Activated CD4-positive, alpha-beta T cell treated with anti-CD3 and anti-CD28 coated beads, Interleukin-2, amount 50 U/mL, for 4 hours (primary cell): ENCODE measurements at regions not wholly inside any gene's neighbourhood (a gene's known extent, or its start where the extent isn't known, plus 50 kb on each side); places are given as distances from the start of the nearest gene placed in this dataset.

ENCODE experiments used
- DNase-seq, 2 experiments: peaks; one replicate each; pipeline ENCODE4 v3.0.0-alpha.2; 2020

DNA sequence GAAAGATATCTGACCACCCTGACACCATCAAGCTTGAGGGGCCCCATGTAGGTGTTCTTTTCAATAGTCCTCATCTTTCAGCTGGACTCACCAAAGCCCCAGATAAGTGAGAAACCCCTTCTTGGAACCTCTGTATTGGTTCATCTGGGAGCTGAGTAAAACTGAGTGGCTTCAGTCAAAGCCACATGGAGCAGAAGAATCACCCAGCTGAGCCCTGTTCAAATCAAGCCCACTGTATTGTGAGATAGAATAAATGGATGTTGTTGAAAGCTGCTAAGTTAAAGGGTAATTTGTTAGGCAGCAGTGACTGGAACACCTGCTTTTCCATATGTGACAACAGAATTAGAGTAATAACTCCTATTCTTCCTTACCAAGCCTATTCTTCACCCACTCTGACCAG, 64.8 kb upstream of the SDK1 start:
- no peak for DNase-seq

DNA sequence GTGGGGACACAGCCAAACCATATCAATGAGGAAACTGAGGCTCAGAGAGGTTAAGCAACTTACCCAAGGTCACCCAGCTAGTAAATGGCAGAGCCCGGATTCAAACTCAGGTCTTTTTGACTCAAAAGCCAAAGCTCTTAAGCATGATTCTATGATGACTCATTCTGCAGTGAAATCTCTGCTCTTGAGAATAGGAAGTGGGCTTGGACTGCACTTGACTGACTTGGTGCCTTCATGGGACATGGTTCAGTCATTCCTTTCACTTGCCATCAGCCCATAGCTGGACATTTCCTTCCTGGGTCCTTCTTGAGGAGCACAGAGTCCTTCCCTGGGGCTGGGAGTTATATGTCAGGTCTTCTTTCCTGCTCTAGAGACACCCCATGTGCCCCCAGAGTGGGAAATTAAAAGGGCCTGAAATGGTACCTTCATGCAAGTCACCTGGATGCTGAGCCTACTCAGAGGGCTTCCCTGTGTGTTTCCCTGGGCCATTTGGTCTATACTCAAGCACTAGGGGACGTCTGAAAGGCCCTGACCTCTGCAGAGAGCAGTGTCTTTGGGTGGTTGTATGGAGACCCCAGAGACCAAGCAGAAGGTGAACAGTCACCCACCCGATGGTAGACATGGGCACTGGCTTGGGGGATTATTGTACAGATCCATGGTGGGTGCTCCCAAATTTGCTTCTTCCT, 62.4 kb upstream of the SDK1 start:
- no peak for DNase-seq

DNA sequence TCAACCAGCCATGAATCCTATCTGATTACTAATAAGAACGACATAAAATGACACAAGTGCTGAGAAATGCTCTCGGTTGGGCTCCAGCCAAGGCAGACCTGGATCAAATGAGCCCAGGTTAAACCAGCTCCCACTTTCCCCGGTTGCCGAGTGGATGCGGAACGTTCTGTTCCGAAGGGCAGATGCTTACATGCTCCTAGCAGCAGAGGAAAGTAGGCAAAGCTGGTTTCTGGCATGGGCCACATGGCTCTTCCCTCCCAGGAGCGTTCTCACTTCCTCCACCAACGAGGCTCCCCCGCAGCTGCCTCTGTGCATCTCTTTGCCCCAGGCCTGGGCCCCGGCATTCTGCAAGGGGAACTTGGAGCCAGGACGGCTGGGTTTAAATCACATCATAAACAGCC, 61.8 kb upstream of the SDK1 start:
- DNase-seq: no peak

DNA sequence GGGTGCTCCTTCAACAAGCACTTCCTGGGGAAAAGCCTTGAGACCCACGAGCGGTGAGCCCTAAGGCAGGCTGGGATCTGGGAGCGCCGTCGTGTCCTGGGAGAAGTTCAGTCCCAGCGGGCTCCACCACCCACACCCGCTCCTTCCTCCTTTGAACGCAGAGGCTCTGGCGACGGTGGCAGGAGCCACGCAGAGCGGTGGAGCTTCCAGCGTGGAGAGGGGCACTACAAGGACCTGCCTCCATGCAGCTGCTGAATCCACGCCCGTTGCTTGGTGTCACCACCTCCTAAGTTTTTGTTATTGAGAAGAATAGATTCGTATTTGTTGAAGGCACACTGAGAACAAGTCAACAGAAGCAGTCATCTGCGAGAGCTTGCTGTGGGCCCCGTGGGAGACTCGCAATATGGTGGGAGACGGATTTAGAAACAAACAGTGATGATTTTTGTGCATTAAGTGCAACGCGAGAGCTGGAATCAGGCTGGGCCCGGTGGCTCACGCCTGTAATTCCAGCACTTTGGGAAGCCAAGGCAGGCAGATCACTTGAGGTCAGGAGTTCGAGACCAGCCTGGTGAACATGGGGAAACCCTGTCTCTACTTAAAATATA, 60.1 kb upstream of the SDK1 start:
- DNase-seq: no peak

DNA sequence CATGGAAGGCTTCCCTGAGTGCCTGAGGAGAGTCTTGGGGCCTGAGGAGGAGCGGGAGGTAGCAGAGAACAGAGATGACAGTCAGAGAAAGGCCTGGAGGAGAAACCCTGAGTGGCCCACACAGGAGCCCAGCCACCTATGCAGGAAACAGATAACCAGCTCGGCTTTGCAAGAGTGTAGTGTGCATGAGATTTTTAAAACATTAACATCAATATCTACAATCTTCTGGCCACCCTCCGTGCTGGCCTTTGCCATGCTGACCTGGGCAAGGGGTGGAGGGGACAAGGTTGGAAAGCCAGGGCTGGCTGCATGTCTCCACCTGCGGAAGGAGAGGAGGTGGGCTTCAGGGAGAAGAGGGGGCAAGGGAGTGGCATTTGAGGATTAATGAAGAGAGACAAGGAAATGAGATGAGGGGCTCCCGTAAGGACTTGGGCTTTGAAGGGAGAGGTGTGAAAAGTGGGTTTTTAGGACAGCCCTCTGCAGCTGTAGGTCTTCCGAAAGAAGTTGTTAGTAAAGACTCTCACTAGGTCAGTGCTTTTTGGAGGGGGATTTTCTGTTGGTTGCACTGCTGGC, 59.3 kb upstream of the SDK1 start:
- DNase-seq: no peak

DNA sequence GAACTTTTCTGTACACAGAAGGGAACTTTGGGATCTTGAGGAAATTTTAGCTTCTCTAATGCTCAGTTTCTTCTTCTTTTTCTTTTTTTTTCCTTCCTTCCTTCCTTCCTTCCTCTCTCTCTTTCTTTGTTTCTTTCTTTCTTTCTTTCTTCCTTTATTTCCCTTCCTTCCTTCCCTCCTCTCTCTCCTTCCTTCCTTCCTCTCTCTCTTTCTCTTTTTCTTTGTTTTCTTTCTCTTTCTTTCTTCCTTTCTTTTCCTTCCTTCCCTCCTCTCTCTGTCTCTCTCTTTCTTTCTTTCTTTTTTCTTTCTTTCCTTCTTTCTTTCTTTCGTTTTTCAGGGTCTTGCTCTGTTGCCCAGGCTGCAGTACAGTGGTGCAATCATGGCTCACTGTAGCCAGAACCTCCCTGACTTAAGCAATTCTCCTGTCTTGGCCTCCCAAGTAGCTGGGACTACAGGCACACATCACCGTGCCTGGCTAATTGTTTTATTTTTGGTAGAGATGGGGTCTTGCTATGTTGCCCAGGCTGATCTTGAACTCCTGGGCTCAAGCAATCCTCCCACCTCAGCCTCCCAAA, 58.6 kb upstream of the SDK1 start:
- DNase-seq: no peak

DNA sequence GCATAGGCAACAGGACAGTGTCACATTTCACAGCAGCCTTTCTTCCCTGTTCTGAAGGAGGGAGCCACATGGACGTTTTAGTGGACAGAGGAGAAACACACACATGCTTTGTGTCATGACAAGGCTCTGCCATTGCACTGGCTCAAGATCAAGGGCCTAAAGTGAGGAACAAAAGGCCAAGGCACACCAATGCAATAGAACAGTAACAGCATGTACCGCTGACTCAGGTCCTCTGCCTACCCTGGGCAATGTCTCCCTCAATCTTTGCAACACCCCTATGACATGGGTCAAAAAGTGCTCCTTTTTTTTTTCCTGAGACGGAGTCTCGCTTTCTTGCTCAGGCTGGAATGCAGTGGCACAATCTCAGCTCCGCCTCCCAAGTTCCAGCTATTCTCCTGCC, 57.8 kb upstream of the SDK1 start:
- no peak for DNase-seq

DNA sequence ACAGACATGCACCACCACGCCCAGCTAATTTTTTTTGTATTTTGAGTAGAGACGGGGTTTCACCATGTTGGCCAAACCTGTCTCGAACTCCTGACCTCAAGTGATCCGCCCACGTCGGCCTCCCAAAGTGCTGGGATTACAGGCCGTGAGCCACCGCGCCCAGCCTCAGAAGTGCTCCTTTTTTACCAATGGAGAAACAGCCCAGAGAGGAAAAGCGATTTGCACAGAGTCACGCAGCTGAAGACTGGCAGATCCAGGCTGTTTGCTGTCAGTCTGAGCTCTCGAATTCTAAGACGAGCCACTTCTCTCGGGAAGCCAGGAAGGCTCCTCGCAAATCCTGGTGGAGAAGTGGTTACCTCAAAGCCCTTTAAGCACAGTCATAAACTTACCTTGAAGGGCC, 57.4 kb upstream of the SDK1 start:
- no peak for DNase-seq

DNA sequence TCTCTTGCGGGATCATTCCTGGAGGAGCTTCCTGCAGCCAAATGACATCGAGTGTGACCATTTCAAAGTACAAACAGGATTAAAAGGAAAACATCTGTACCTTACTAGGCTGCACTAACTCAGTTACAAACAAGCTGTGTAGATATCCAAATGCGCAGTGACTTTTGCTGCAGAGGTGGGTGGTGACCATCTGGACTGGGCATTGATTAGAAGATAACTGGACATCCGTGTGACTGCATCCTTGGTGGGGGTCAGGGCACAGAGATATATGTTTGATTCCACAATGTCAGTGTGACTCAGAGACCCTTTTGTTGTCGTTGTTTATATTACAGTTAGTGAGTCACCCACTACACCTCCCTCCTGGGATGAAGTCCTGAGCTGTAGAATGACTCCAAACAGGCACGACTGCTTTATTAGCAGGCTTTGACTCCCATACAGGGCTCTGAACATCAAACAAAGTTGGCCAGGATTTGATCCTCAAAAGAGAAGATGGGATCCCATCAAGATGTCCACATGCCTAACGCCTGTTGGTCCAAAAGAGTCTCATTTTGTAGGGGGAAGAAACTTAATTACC, 56.7 kb upstream of the SDK1 start:
- no peak for DNase-seq

DNA sequence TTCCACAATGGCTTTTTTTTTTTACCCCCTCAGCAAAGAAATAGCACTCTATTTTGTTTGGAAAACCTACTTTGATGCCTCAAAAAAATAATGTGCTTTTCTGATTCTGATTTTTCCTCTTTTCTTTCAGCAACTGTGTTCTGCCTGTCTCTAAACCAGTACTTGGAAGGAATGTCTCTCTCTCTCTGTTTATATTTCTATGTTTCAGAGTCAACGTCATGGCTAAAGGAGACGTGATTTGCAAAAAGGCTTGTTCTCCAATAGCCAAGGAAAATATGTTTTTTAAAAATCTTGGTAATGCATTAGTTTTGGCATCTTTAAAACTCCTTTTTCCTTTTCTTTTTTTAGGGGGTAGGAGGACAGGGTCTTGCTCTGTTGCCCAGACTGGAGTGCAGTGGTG, 56.0 kb upstream of the SDK1 start:
- DNase-seq: no peak

DNA sequence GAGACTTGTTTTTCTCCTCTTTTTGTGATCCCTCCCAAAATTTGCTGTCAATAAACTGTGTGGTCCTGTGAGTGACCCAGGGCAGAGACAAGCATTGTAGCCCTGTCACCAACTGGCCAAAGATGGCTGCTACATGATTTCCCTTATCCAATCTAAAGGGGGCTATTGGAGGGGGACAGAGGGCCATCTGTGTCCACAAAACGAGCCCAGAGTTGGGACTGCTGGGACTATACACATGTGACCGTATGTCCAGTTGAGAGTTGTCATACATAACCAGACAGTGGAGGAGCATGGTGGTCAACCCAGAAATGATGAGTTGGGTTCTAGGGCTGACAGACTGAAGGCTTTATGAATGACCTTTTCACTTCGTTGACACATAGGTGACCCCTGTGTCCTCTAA, 55.3 kb upstream of the SDK1 start:
- no peak for DNase-seq

DNA sequence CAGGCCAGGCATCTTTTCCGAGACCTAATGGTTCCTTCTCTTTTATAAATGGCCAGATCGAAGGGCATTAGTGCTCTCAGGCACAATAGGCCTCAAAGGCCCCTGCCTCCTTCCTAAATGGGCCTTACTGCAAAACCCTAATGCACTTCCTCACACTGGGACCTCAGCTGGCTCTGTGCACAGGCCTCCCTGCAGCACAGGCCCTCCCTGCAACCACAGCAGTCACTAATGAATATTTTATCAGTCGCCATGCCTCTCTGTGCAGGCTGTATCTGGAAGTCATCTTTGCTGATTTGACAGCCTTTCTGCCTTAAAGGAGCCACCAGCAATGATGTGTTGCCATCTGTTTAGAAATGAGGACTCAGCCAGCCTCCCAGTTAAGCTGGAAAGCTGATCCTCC, 54.9 kb upstream of the SDK1 start:
- DNase-seq: no peak

DNA sequence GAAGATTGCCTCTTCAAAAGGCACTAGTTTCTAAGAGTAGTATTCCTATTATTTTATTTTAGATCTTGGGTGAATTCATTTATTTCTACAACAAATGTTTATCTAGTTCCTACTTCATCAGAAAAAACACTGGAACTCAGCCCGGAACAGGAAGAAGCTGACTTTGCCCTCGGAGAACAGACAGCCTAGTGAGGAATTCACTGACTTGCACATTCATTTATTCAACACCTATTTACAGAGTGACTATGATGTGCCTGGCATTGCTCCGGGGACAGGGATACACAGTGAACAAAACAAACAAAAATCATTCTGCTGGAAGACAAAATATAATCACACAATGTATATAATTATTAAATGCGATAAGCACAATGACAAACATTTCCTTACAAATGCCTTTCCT, 54.4 kb upstream of the SDK1 start:
- no peak for DNase-seq

DNA sequence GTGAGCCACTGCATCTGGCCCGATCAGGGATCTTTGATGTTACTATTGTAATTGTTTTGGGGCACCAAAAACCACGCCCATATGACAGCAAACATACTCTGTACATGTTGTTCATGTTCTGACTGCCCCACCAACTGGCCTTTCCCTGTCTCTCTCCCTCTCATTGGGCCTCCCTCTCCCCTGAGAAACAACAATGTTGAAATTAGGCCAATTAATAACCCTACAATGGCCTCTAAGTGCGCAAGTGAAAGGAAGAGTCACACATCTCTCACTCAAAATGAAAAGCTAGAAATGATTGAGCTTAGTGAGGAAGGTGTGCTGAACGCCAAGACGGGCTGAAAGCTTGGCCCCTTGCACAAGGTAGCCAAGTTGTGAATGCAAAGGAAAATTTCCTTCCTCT, 50.3 kb upstream of the SDK1 start:
- DNase-seq: no peak
